ENCODE measurements at regions not wholly inside any gene's neighbourhood (a gene's known extent, or its start where the extent isn't known, plus 50 kb on each side); places are given as distances from the start of the nearest gene placed in this dataset.

- no peak for TF ChIP-seq CTCF (IDR thresholded peaks at IDR 0.05; ENCODE audit: borderline replicate concordance, extremely low read depth, low read length, poor library complexity, severe bottlenecking)
- no peak for TF ChIP-seq EZH2 (IDR thresholded peaks at IDR 0.05; ENCODE audit: borderline replicate concordance, low read depth, low read length, severe bottlenecking)
Observed at GRCh38 chr5:99061299-99061698, 132.5 kb upstream of the CHD1 start.
